Ovary (tissue), 7 donors: ENCODE measurements at regions not wholly inside any gene's neighbourhood (a gene's known extent, or its start where the extent isn't known, plus 50 kb on each side); places are given as distances from the start of the nearest gene placed in this dataset.
"Not testable (repeated sequence)": the region's sequence is repeated elsewhere in the genome, so short reads cannot be mapped to it uniquely, and the experiment has no call there.

Source experiments
- DNase-seq, 5 donors: peaks; one replicate each; pipeline ENCODE4 v3.0.0-alpha.2; 2019 to 2020
- H3K27ac ChIP-seq, 2 donors: fragments of 200-600 bp; one replicate each; pipeline versions ENCODE4 v1.5.1 to v1.8.0; 2019 to 2022
- H3K27me3 ChIP-seq: fragments of 200-600 bp; one replicate; pipeline ENCODE4 v1.8.0; 2022
- H3K36me3 ChIP-seq: fragments of 200-600 bp; sonication (generic); one replicate; pipeline ENCODE4 v1.5.1; 2019
- H3K4me1 ChIP-seq: one replicate; pipeline ENCODE4 v1.8.1; 2013; ENCODE audit warnings: mild to moderate bottlenecking, moderate library complexity; ENCODE audit not compliant: insufficient read depth
- H3K4me3 ChIP-seq: fragments of 200-600 bp; sonication (generic); one replicate; pipeline ENCODE4 v1.5.1; 2017
- H3K9me3 ChIP-seq, 2 donors: fragments of 200-600 bp in 1 of 2; sonication (generic) in 1 of 2; one replicate each; pipeline versions ENCODE4 v1.5.1 to v1.8.1; 2013 to 2019; ENCODE audit warnings: mild to moderate bottlenecking in 1 of 2, moderate library complexity in 1 of 2
- EP300 ChIP-seq: sonication (generic); formaldehyde crosslinking; IDR thresholded peaks from one replicate; pipeline ENCODE4 v1.6.1; 2017; ENCODE audit warnings: antibody characterized with exemption
- POLR2A ChIP-seq: fragments of 450-650 bp; IDR thresholded peaks from one replicate; pipeline ENCODE4 v1.6.1; 2017; ENCODE audit warnings: antibody characterized with exemption, mild to moderate bottlenecking, moderate library complexity
- WGBS, 3 donors: extraction: QIAGEN DNeasy Blood & Tissue Kit in 1 of 3; methylation state at CpG; one replicate each; pipeline versions ENCODE4 v1.1.5 to v1.1.7; 2013 to 2017; 5-methylcytosine and 5-hydroxymethylcytosine counted together
- intact Hi-C, 4 donors: fragments of 100-400 bp; cut with DNase I; formaldehyde crosslinking; loops; one replicate each; pipeline versions ENCODE4 v1.11.0 to v1.15.1; 2022 to 2023
- TF ChIP-seq, protein P1 (sequence below), 3 donors: fragments of 450-650 bp in 2 of 3; fragments of 200-600 bp in 1 of 3; IDR thresholded peaks; one replicate each; pipeline versions ENCODE4 v1.5.1 to v1.8.0; 2016 to 2022; ENCODE audit warnings: antibody characterized with exemption in 3 of 3, mild to moderate bottlenecking in 1 of 3
- donor health status: DM: no; HTN: no; CAD: no; lungs with moderate emphysema.
- donor health status: DM: no; HTN: no; CAD: no.
- donor health status: Bipolar disorder and iron deficiency.
- donor health status: DM: no; HTN: no; CAD: no.
- donor health status: DM: yes; HTN: yes; CAD: no.

DNA sequence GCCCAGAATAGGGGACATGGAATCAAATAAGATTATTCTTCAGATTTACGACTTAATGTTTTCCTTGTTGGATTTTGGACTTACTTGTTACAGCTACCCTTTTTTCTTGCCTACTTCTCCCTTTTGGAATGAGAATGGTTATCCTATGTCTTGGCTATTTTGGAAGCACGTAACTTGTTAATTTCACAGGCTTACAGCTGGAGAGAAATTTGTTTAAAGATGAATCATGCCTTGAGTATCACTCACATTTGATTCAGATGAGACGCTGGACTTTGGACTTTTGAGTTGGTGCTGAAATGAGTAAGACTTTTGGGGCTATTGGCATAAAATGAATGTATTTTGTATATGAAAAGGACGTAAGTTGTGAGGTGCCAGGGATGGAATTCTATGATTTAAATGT lies 83.3 kb downstream of the SMPDL3A start:
- Histone ChIP-seq H3K4me1 (no peaks in the 10 kb centered on the region), H3K27me3 (no peaks in the 10 kb centered on the region), H3K36me3 (no peaks in the 10 kb centered on the region), H3K27ac (no peak overlapping the region), H3K9me3 (no peaks in the 10 kb centered on the region), H3K4me3 (no peak overlapping the region)
- WGBS, 3 donors: 63 to 88% (median 78%) methylated on average over 4 of the region's 4 CpGs
- TF ChIP-seq EP300 (no peak), POLR2A (no peak)
- TF ChIP-seq, protein P1, sequence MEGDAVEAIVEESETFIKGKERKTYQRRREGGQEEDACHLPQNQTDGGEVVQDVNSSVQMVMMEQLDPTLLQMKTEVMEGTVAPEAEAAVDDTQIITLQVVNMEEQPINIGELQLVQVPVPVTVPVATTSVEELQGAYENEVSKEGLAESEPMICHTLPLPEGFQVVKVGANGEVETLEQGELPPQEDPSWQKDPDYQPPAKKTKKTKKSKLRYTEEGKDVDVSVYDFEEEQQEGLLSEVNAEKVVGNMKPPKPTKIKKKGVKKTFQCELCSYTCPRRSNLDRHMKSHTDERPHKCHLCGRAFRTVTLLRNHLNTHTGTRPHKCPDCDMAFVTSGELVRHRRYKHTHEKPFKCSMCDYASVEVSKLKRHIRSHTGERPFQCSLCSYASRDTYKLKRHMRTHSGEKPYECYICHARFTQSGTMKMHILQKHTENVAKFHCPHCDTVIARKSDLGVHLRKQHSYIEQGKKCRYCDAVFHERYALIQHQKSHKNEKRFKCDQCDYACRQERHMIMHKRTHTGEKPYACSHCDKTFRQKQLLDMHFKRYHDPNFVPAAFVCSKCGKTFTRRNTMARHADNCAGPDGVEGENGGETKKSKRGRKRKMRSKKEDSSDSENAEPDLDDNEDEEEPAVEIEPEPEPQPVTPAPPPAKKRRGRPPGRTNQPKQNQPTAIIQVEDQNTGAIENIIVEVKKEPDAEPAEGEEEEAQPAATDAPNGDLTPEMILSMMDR (IDR thresholded peaks at IDR 0.05): no peak
- intact Hi-C loops: no loop called here
- no peak for DNase-seq

- intact Hi-C loops: no loop called here
- no peak for DNase-seq
- Histone ChIP-seq H3K9me3 (no peaks in the 10 kb centered on the region), H3K27ac (no peak overlapping the region), H3K4me3 (no peak overlapping the region), H3K36me3 (no peaks in the 10 kb centered on the region), H3K27me3 (no peaks in the 10 kb centered on the region), H3K4me1 (no peaks in the 10 kb centered on the region)
- 90 to 91% (median 90%) methylated on average over 3 of the region's 3 CpGs for WGBS, 3 donors
- TF ChIP-seq POLR2A (no peak), EP300 (no peak)
- TF ChIP-seq, protein P1 (IDR thresholded peaks at IDR 0.05): no peak
Observed at GRCh38 chr6:122877302-122877701, 88.2 kb downstream of the SMPDL3A start.

GRCh38 chr6:122878796-122879195 lies 89.7 kb downstream of the SMPDL3A start:
- H3K4me1 ChIP-seq: no peaks in the 10 kb centered on the region
- H3K9me3 ChIP-seq: no peaks in the 10 kb centered on the region
- TF ChIP-seq POLR2A (no peak), EP300 (no peak)
- TF ChIP-seq, protein P1 (IDR thresholded peaks at IDR 0.05): no peak
- no peak overlapping the region for H3K27ac ChIP-seq
- no peaks in the 10 kb centered on the region for H3K36me3 ChIP-seq
- no peak for DNase-seq
- no peaks in the 10 kb centered on the region for H3K27me3 ChIP-seq
- H3K4me3 ChIP-seq: no peak overlapping the region
- intact Hi-C loops: no loop called here
- 20 to 50% (median 21%) methylated on average over 1 of the region's 1 CpG for WGBS, 3 donors

DNA sequence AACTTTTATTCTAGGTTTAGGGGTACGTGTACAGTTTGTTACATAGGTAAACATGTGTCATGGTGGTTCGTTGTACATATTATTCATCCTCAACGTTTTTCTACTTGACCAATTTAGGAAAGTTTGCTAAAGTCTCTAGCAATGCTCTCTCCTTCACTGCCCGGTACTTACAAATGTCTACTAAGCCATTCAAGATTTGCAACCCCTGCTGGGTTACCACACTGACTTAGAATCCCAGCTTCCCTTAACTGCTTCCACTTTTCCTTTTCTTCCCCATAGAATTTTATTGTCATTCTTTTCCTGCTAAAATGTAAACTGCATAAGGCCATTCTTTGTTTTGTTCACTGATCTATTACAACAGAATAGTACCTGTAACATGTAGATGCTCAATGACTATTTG lies 97.4 kb downstream of the SMPDL3A start:
- no peaks in the 10 kb centered on the region for H3K4me1 ChIP-seq
- H3K27me3 ChIP-seq: no peaks in the 10 kb centered on the region
- intact Hi-C loops: no loop called here
- no peak for DNase-seq
- no peaks in the 10 kb centered on the region for H3K9me3 ChIP-seq
- 50 to 59% (median 55%) methylated on average over 4 of the region's 4 CpGs for WGBS, 3 donors
- no peak overlapping the region for H3K4me3 ChIP-seq
- H3K36me3 ChIP-seq: no peaks in the 10 kb centered on the region
- no peak for TF ChIP-seq EP300
- H3K27ac ChIP-seq: no peak overlapping the region

DNA sequence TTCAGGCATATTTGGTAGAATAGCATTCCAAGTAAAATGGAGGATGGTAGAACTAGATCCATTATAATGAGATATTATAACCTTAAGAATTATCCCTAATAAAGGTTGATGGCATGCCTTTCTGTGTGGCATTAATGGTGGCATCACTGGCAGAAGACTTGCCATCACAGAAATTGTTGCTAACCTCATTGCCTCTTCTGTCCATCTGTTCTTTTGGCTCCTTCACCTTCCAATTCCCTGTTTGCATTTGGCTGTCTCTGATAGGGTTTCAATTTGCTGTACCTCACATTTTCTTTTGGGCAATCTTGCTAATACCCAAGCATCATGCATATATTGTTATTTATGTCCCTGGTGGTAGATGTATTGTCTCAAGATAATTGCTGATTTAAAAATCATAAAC lies 98.9 kb downstream of the SMPDL3A start:
- TF ChIP-seq POLR2A: no peak
- TF ChIP-seq, protein P1 (IDR thresholded peaks at IDR 0.05): no peak
- TF ChIP-seq EP300: no peak
- no peaks in the 10 kb centered on the region for H3K9me3 ChIP-seq
- H3K4me1 ChIP-seq: no peaks in the 10 kb centered on the region
- intact Hi-C loops: no loop called here
- H3K4me3 ChIP-seq: no peak overlapping the region
- H3K36me3 ChIP-seq: no peaks in the 10 kb centered on the region
- H3K27me3 ChIP-seq: no peaks in the 10 kb centered on the region
- H3K27ac ChIP-seq: no peak overlapping the region
- no peak for DNase-seq

GRCh38 chr6:122888680-122889079 lies 99.6 kb downstream of the SMPDL3A start:
- intact Hi-C loops: not testable (repeated sequence)
- 93 to 99% (median 97%) methylated on average over 1 of the region's 1 CpG for WGBS, 3 donors

More at GRCh38 chr6:122888680-122889079, 99.6 kb downstream of the SMPDL3A start:
- H3K9me3 ChIP-seq, H3K27me3 ChIP-seq, H3K36me3 ChIP-seq, H3K4me1 ChIP-seq, H3K27ac ChIP-seq, DNase-seq, H3K4me3 ChIP-seq: not testable (repeated sequence)
